K562 (cell line): ENCODE measurements at regions not wholly inside any gene's neighbourhood (a gene's known extent, or its start where the extent isn't known, plus 50 kb on each side); places are given as distances from the start of the nearest gene placed in this dataset.

Experiments used
- ATAC-seq: fragments of 200-7000 bp; cut with Tn5 transposase; 3 replicates; pipeline ENCODE4 v1.9.1; 2020; ENCODE audit warnings: moderate library complexity
- BruUV-seq: library from RNA; stranded (reverse); fragments of 400-500 nt; replicated peaks from 2 replicates; lab custom pipeline; 2021; lab: Mats Ljungman, UMichigan
- CTCF ChIA-PET: fragments of 300-600 bp; formaldehyde crosslinking; extraction: SDS; loops from one replicate; lab custom pipeline; 2021; ENCODE audit warnings: low intra/inter-chr PET ratio; lab: Yijun Ruan, JAX
- POLR2A ChIA-PET: fragments of 300-600, 350-650 bp; sonication (Branson Sonifier 250); formaldehyde crosslinking; extraction: SDS; loops from one replicate; lab custom pipeline; 2021; ENCODE audit warnings: antibody characterized with exemption, inconsistent platforms; lab: Yijun Ruan, JAX
- DNase-seq, 4 experiments: peaks; one replicate each; pipeline versions ENCODE4 v3.0.0 to v3.0.0-alpha.2; 2011 to 2018; ENCODE audit warnings: low spot score in 3 of 4, mixed read lengths in 3 of 4; ENCODE audit errors: extremely low read depth in 1 of 4
- FAIRE-seq: peaks from 2 replicates; lab custom pipeline; 2011; peaks lifted over from hg19 to GRCh38; lab: Jason Lieb, UNC
- H2AFZ ChIP-seq: 2 replicates; pipeline ENCODE4 v1.6.0; 2011; ENCODE audit warnings: low read depth, low read length, control low read depth, inconsistent platforms
- H3K27ac ChIP-seq: fragments of 200-600 bp; 3 replicates; pipeline ENCODE4 v1.8.0; 2011; ENCODE audit warnings: low read depth, mild to moderate bottlenecking, control low read depth, inconsistent platforms, low read length, moderate library complexity, mixed read lengths; ENCODE audit errors: extremely low read depth
- H3K27me3 ChIP-seq, 2 experiments: fragments of 300-600 bp in 1 of 2; 2 replicates in 1 of 2; 3 replicates in 1 of 2; pipeline versions ENCODE4 v1.6.0 to v1.8.0; 2011; ENCODE audit warnings: inconsistent platforms in 2 of 2, low read length in 2 of 2, mild to moderate bottlenecking in 1 of 2, mixed read lengths in 1 of 2, moderate library complexity in 1 of 2; ENCODE audit not compliant: control insufficient read depth in 2 of 2, insufficient read depth in 2 of 2
- H3K36me3 ChIP-seq: fragments of 300-600 bp; 3 replicates; pipeline ENCODE4 v1.8.0; 2011; ENCODE audit warnings: mild to moderate bottlenecking, low read length, inconsistent platforms; ENCODE audit not compliant: control insufficient read depth, insufficient read depth
- H3K4me1 ChIP-seq, 2 experiments: fragments of 200-600 bp in 1 of 2; replicated peaks in 1 of 2; 2 replicates in 1 of 2; 3 replicates in 1 of 2; pipeline versions ENCODE4 v1.5.1 to v1.8.0; 2011; ENCODE audit warnings: inconsistent platforms in 2 of 2, low read length in 2 of 2, mild to moderate bottlenecking in 1 of 2, mixed read lengths in 1 of 2, moderate library complexity in 1 of 2; ENCODE audit not compliant: control insufficient read depth in 2 of 2, insufficient read depth in 2 of 2
- H3K4me2 ChIP-seq: 2 replicates; pipeline ENCODE4 v1.6.1; 2011; ENCODE audit warnings: low read length, control low read depth, inconsistent platforms, mixed read lengths; ENCODE audit not compliant: insufficient read depth
- H3K4me3 ChIP-seq: fragments of 200-600 bp; sonication (generic), shearing (Covaris generic); 2 replicates; pipeline ENCODE4 v1.5.1; 2016; ENCODE audit warnings: control low read depth, inconsistent platforms
- H3K79me2 ChIP-seq: fragments of 200-600 bp; 3 replicates; pipeline ENCODE4 v1.8.0; 2011; ENCODE audit warnings: low read length, inconsistent platforms; ENCODE audit not compliant: control insufficient read depth, insufficient read depth
- H3K9ac ChIP-seq, 2 experiments: 2 replicates each; pipeline versions ENCODE4 v1.6.0 to v1.6.1; 2011; ENCODE audit warnings: low read depth in 2 of 2, low read length in 2 of 2, control low read depth in 1 of 2, inconsistent platforms in 1 of 2, mild to moderate bottlenecking in 1 of 2, mixed read lengths in 1 of 2; ENCODE audit not compliant: insufficient read depth in 1 of 2
- H3K9me1 ChIP-seq: one replicate; pipeline ENCODE4 v1.6.0; 2011; ENCODE audit warnings: inconsistent platforms, mild to moderate bottlenecking, low read length, moderate library complexity; ENCODE audit not compliant: control insufficient read depth, insufficient read depth
- H3K9me3 ChIP-seq: replicated peaks from 2 replicates; pipeline ENCODE4 v1.5.1; 2011; ENCODE audit warnings: low read depth, low read length, inconsistent platforms; ENCODE audit not compliant: control insufficient read depth, insufficient read depth
- H4K20me1 ChIP-seq: replicated peaks from 2 replicates; pipeline ENCODE4 v1.6.1; 2011; ENCODE audit warnings: low read length, inconsistent platforms, mixed read lengths; ENCODE audit not compliant: control insufficient read depth, insufficient read depth
- BCOR ChIP-seq: fragments of 450-650 bp; IDR thresholded peaks from 2 replicates; pipeline ENCODE4 v1.6.1; 2016
- BRF2 ChIP-seq: IDR thresholded peaks from 3 replicates; pipeline ENCODE4 v1.6.1; 2011; ENCODE audit warnings: borderline replicate concordance, mild to moderate bottlenecking; ENCODE audit not compliant: insufficient read length, insufficient read depth
- ELK3 ChIP-seq: fragments of 450-650 bp; formaldehyde crosslinking; IDR thresholded peaks from 2 replicates; pipeline ENCODE4 v1.4.0; 2020; ENCODE audit warnings: mild to moderate bottlenecking
- HCFC1 ChIP-seq: IDR thresholded peaks from 2 replicates; pipeline ENCODE4 v1.6.1; 2012; ENCODE audit warnings: low read depth, low read length, improper control_type of control experiment
- LCOR ChIP-seq: sonication (generic); formaldehyde crosslinking; IDR thresholded peaks from 2 replicates; pipeline ENCODE4 v1.8.0; 2022; ENCODE audit warnings: mild to moderate bottlenecking, missing genetic modification reagents
- MECOM ChIP-seq: fragments of 250-450 bp; sonication (Bioruptor Pico); IDR thresholded peaks from 2 replicates; pipeline ENCODE4 v1.8.0; 2022; ENCODE audit warnings: inconsistent platforms
- PYGO2 ChIP-seq: fragments of 450-650 bp; IDR thresholded peaks from 2 replicates; pipeline ENCODE4 v1.6.1; 2016; ENCODE audit warnings: mild to moderate bottlenecking, missing genetic modification characterization, moderate library complexity, missing compliant biosample characterization
- RFX5 ChIP-seq: IDR thresholded peaks from 2 replicates; pipeline ENCODE4 v1.6.1; 2011; ENCODE audit warnings: low read depth, mild to moderate bottlenecking, improper control_type of control experiment, low read length
- U2AF2 ChIP-seq: fragments of 200-400 bp; formaldehyde crosslinking; optimal IDR thresholded peaks from 2 replicates; pipeline ENCODE3; 2017; ENCODE audit warnings: low read depth, mild to moderate bottlenecking, low read length
- ZBED1 ChIP-seq: IDR thresholded peaks from 2 replicates; pipeline ENCODE4 v1.6.1; 2014
- ZC3H4 ChIP-seq: sonication (generic); formaldehyde crosslinking; IDR thresholded peaks from 2 replicates; pipeline ENCODE4 v1.9.0; 2021; ENCODE audit warnings: missing genetic modification reagents, borderline replicate concordance
- ZEB2 ChIP-seq: fragments of 450-650 bp; IDR thresholded peaks from 2 replicates; pipeline ENCODE4 v1.6.1; 2016
- ZNF398 ChIP-seq: fragments of 250-450 bp; sonication (Bioruptor Pico); IDR thresholded peaks from 2 replicates; pipeline ENCODE4 v1.8.0; 2021; ENCODE audit warnings: moderate library complexity, mild to moderate bottlenecking, inconsistent platforms
- WGBS: fragments of 100-300 bp; shearing (Covaris generic); methylation state at CpG from one replicate; pipeline ENCODE4 v1.1.6; 2016; ENCODE audit warnings: low coverage, mixed read lengths; ENCODE audit not compliant: insufficient coverage; ENCODE audit errors: missing lambda C conversion rate; 5-methylcytosine and 5-hydroxymethylcytosine counted together
- in situ Hi-C: fragments of 300-500 bp; cut with MboI; formaldehyde crosslinking; loops from 4 replicates; pipeline ENCODE4 v1.15.0; 2018; ENCODE audit warnings: inconsistent platforms, mixed read lengths
- intact Hi-C: fragments of 100-400 bp; cut with micrococcal nuclease; formaldehyde crosslinking; loops from 2 replicates; pipeline ENCODE4 v1.14.2; 2022

GRCh38 chr12:91382081-91382543, 199.5 kb upstream of the DCN start (continued):
- TF ChIP-seq U2AF2 = no peak
- TF ChIP-seq LCOR (CRISPR knock-in tag) = no peak
- TF ChIP-seq ZBED1 = no peak
- no peak for TF ChIP-seq ZEB2
- TF ChIP-seq BRF2 = no peak
- no peak for TF ChIP-seq RFX5
- TF ChIP-seq ELK3 = no peak
- TF ChIP-seq, all 486 proteins: peak for 13

GRCh38 chr12:91381309-91381804, 198.7 kb upstream of the DCN start:
- DNase-seq (no peak), ATAC-seq (no peak)
- H3K79me2 ChIP-seq = no peaks in the 10 kb centered on the region
- no peak overlapping the region for H3K9ac ChIP-seq
- H3K27me3 ChIP-seq = no peaks in the 10 kb centered on the region
- ChIA-PET POLR2A (interaction anchor here (0.9 to 1.5 kb wide), 3 partner anchors 28 to 765 kb away, joined by 3 to 5 read pairs (median 3); partner anchors contain the start of gene BTG1), CTCF (interaction anchor here (1.2 to 3.3 kb wide), 2 partner anchors 1189 to 1227 kb away, joined by 10 to 24 read pairs; no protein-coding TSS in a partner anchor)
- no peak overlapping the region for H3K27ac ChIP-seq
- in situ Hi-C loops (no loop called here), intact Hi-C loops (loop anchor here (5.0 to 10.0 kb wide), 5 partner anchors 196 to 1271 kb away; no protein-coding TSS in a partner anchor)
- H3K4me2 ChIP-seq = no peak overlapping the region
- WGBS = 90% methylated on average over 11 of the region's 11 CpGs
- H3K4me3 ChIP-seq = no peak overlapping the region
- no peaks in the 10 kb centered on the region for H3K9me1 ChIP-seq
- BruUV-seq = no TSS peak
- H2AFZ ChIP-seq = no peak overlapping the region
- TF ChIP-seq MECOM = no peak
- no peak for TF ChIP-seq ZC3H4
- TF ChIP-seq HCFC1 = no peak
- TF ChIP-seq BCOR = no peak
- no peak for TF ChIP-seq PYGO2 (tag)
- no peak for TF ChIP-seq ZNF398 (CRISPR knock-in tag)
- TF ChIP-seq, all 486 proteins: peak for 0
- Histone ChIP-seq H3K4me1 (no peaks in the 10 kb centered on the region), H3K9me3 (no peaks in the 10 kb centered on the region), H3K36me3 (no peaks in the 10 kb centered on the region; the same call in 2 of the 3 replicates), H4K20me1 (no peaks in the 10 kb centered on the region)
- no peak for FAIRE-seq
